ENCODE measurements at regions not wholly inside any gene's neighbourhood (a gene's known extent, or its start where the extent isn't known, plus 50 kb on each side); places are given as distances from the start of the nearest gene placed in this dataset.

GRCh38 chr5:5756762-5757161, 334.3 kb downstream of the ICE1 start:
- H3K79me2 ChIP-seq (ENCODE audit: control insufficient read depth, insufficient read depth, low read length): no peaks in the 10 kb centered on the region
- no peak for TF ChIP-seq EZH2 (IDR thresholded peaks at IDR 0.05; ENCODE audit: borderline replicate concordance, low read depth, low read length, severe bottlenecking)
- no peak for TF ChIP-seq MAX (IDR thresholded peaks at IDR 0.05; ENCODE audit: insufficient read depth, insufficient read length)
- no peak for TF ChIP-seq MYC (IDR thresholded peaks at IDR 0.05; ENCODE audit: low read depth, low read length)
- TF ChIP-seq GATA2 (IDR thresholded peaks at IDR 0.05; ENCODE audit: insufficient read depth, insufficient read length, low read depth, low read length): no peak
- TF ChIP-seq CTCF (IDR thresholded peaks at IDR 0.05; ENCODE audit: extremely low read depth in 1 of 2, insufficient read depth in 1 of 2, low read depth in 1 of 2, low read length in 2 of 2): no peak
- TF ChIP-seq FOS (IDR thresholded peaks at IDR 0.05; ENCODE audit: borderline replicate concordance, insufficient read depth, low read length): no peak
- TF ChIP-seq JUN (IDR thresholded peaks at IDR 0.05; ENCODE audit: borderline replicate concordance, insufficient read depth, insufficient read length, low read depth): no peak
- FAIRE-seq (no peak), DNase-seq (ENCODE audit: low read depth, low spot score) (no peak)
- CTCF ChIA-PET: no interaction called here
- H3K9ac ChIP-seq (replicated peaks; ENCODE audit: extremely low read depth, insufficient read depth, low read length): no peak overlapping the region
- no peak overlapping the region for H3K27ac ChIP-seq (ENCODE audit: insufficient read depth, low read depth, low read length)
- H3K4me1 ChIP-seq (ENCODE audit: control insufficient read depth, extremely low read depth, insufficient read depth, low read length): no peaks in the 10 kb centered on the region
- H3K4me3 ChIP-seq (replicated peaks in 1 of 3; ENCODE audit: insufficient read depth in 1 of 3, low read depth in 1 of 3, low read length in 3 of 3): no peak overlapping the region
- H3K4me2 ChIP-seq (ENCODE audit: insufficient read depth, low read length): no peak overlapping the region
- intact Hi-C loops (cut with micrococcal nuclease) (no loop called here), dilution Hi-C loops (cut with MboI; ENCODE audit: extremely low pct_ligation_motif_present, low sequenced_read_pairs) (no loop called here)
- no peaks in the 10 kb centered on the region for H3K27me3 ChIP-seq (ENCODE audit: control insufficient read depth in 2 of 2, insufficient read depth in 2 of 2, low read length in 2 of 2)
- peaks cover 2% of the 10 kb centered on the region for H3K9me3 ChIP-seq (replicated peaks; ENCODE audit: control insufficient read depth, insufficient read depth, low read length)
- no peaks in the 10 kb centered on the region for H3K9me1 ChIP-seq (replicated peaks; ENCODE audit: control insufficient read depth, extremely low read depth, insufficient read depth, low read length)
- H3K36me3 ChIP-seq (ENCODE audit: control insufficient read depth in 2 of 2, extremely low read depth in 1 of 2, insufficient read depth in 2 of 2, low read length in 2 of 2): no peaks in the 10 kb centered on the region
- BruUV-seq (replicated peaks): no TSS peak
- H2AFZ ChIP-seq (ENCODE audit: low read depth, low read length): no peak overlapping the region
- no peaks in the 10 kb centered on the region for H4K20me1 ChIP-seq (replicated peaks; ENCODE audit: control insufficient read depth, extremely low read depth, insufficient read depth, low read length)
- POLR2A ChIA-PET: no interaction called here
